Neural cell (in vitro differentiated cells): ENCODE measurements at regions not wholly inside any gene's neighbourhood (a gene's known extent, or its start where the extent isn't known, plus 50 kb on each side); places are given as distances from the start of the nearest gene placed in this dataset.

Experiments used
- H2AFZ ChIP-seq: fragments of 200-600, 300-800 bp; sonication (generic), shearing (Covaris generic); 2 replicates; pipeline ENCODE4 v1.6.0; 2014; ENCODE audit warnings: low read depth, mild to moderate bottlenecking, antibody characterized with exemption, low read length, moderate library complexity
- H3F3A ChIP-seq: fragments of 200-600 bp; shearing (Covaris generic); 2 replicates; pipeline ENCODE4 v1.6.1; 2016; ENCODE audit warnings: mild to moderate bottlenecking, moderate library complexity, mixed read lengths, antibody characterized with exemption, low read length; ENCODE audit not compliant: insufficient read depth, poor library complexity, severe bottlenecking
- H3K27ac ChIP-seq: fragments of 200-600, 300-800 bp; sonication (generic), shearing (Covaris generic); 2 replicates; pipeline ENCODE4 v1.5.1; 2014; ENCODE audit warnings: mild to moderate bottlenecking, low read length, moderate library complexity
- H3K27me3 ChIP-seq: fragments of 300-800, 200-600 bp; sonication (generic), shearing (Covaris generic); 2 replicates; pipeline ENCODE4 v1.6.0; 2014; ENCODE audit warnings: mild to moderate bottlenecking, low read depth, low read length, moderate library complexity; ENCODE audit not compliant: insufficient read depth
- H3K36me3 ChIP-seq: fragments of 300-800, 200-600 bp; sonication (generic), shearing (Covaris generic); 2 replicates; pipeline ENCODE4 v1.5.1; 2014; ENCODE audit warnings: mild to moderate bottlenecking, antibody characterized with exemption, low read length, moderate library complexity; ENCODE audit not compliant: insufficient read depth
- H3K4me2 ChIP-seq: fragments of 300-800, 200-600 bp; sonication (generic), shearing (Covaris generic); 2 replicates; pipeline ENCODE4 v1.6.0; 2014; ENCODE audit warnings: mild to moderate bottlenecking, low read length
- H3K4me3 ChIP-seq: fragments of 300-800, 200-600 bp; sonication (generic), shearing (Covaris generic); 2 replicates; pipeline ENCODE4 v1.5.1; 2014; ENCODE audit warnings: mild to moderate bottlenecking, low read length, moderate library complexity
- H3K79me2 ChIP-seq: fragments of 200-600 bp; shearing (Covaris generic); replicated peaks from 2 replicates; pipeline ENCODE4 v1.6.0; 2014; ENCODE audit warnings: mild to moderate bottlenecking, low read length, moderate library complexity; ENCODE audit not compliant: insufficient read depth
- H3K9ac ChIP-seq: fragments of 300-800, 200-600 bp; sonication (generic), shearing (Covaris generic); 2 replicates; pipeline ENCODE4 v1.6.1; 2016; ENCODE audit warnings: mild to moderate bottlenecking, low read length, mixed read lengths
- H3K9me2 ChIP-seq: fragments of 200-600 bp; shearing (Covaris generic); 2 replicates; pipeline ENCODE4 v1.6.1; 2016; ENCODE audit warnings: mild to moderate bottlenecking, low read length, mixed read lengths; ENCODE audit not compliant: insufficient read depth
- H3K9me3 ChIP-seq: fragments of 200-600, 300-800 bp; sonication (generic), shearing (Covaris generic); 2 replicates; pipeline ENCODE4 v1.6.1; 2016; ENCODE audit warnings: mild to moderate bottlenecking, mixed run types, low read length, moderate library complexity, mixed read lengths
- H4K20me1 ChIP-seq: fragments of 200-600 bp; shearing (Covaris generic); 2 replicates; pipeline ENCODE4 v1.6.1; 2016; ENCODE audit warnings: mild to moderate bottlenecking, mixed run types; ENCODE audit not compliant: insufficient read depth
- EP300 ChIP-seq: fragments of 450-650 bp; conservative IDR thresholded peaks from 2 replicates; pipeline ENCODE4 v1.6.1; 2014; ENCODE audit warnings: antibody characterized with exemption, mild to moderate bottlenecking, moderate library complexity; ENCODE audit not compliant: poor library complexity, severe bottlenecking
- EZH2 ChIP-seq: fragments of 200-600, 300-800 bp; shearing (Covaris generic), sonication (generic); IDR thresholded peaks from 2 replicates; pipeline ENCODE4 v1.6.1; 2014; ENCODE audit warnings: antibody characterized with exemption, low read length, borderline replicate concordance, mild to moderate bottlenecking; ENCODE audit not compliant: insufficient read depth, poor library complexity, severe bottlenecking
- MXI1 ChIP-seq: fragments of 450-650 bp; conservative IDR thresholded peaks from 2 replicates; pipeline ENCODE4 v1.6.1; 2014; ENCODE audit warnings: antibody characterized with exemption, mild to moderate bottlenecking; ENCODE audit not compliant: poor library complexity, severe bottlenecking
- POLR2AphosphoS5 ChIP-seq: IDR thresholded peaks from 2 replicates; pipeline ENCODE4 v1.6.1; 2012
- RAD21 ChIP-seq: fragments of 450-650 bp; conservative IDR thresholded peaks from 2 replicates; pipeline ENCODE4 v1.6.1; 2014; ENCODE audit warnings: antibody characterized with exemption, mild to moderate bottlenecking, moderate library complexity
- SMC3 ChIP-seq: fragments of 450-650 bp; conservative IDR thresholded peaks from 2 replicates; pipeline ENCODE4 v1.6.1; 2014; ENCODE audit warnings: antibody characterized with exemption, mild to moderate bottlenecking, moderate library complexity; ENCODE audit not compliant: poor library complexity
- TAF1 ChIP-seq: IDR thresholded peaks from 2 replicates; pipeline ENCODE4 v1.6.1; 2012; ENCODE audit warnings: low read depth
- TF ChIP-seq, protein P1 (sequence below): IDR thresholded peaks from 2 replicates; pipeline ENCODE4 v1.6.1; 2012; ENCODE audit warnings: borderline replicate concordance
- TF ChIP-seq, protein P2 (sequence below): fragments of 450-650 bp; IDR thresholded peaks from 2 replicates; pipeline ENCODE4 v1.5.1; 2014; ENCODE audit warnings: antibody characterized with exemption, mild to moderate bottlenecking, moderate library complexity; ENCODE audit not compliant: poor library complexity, severe bottlenecking

DNA sequence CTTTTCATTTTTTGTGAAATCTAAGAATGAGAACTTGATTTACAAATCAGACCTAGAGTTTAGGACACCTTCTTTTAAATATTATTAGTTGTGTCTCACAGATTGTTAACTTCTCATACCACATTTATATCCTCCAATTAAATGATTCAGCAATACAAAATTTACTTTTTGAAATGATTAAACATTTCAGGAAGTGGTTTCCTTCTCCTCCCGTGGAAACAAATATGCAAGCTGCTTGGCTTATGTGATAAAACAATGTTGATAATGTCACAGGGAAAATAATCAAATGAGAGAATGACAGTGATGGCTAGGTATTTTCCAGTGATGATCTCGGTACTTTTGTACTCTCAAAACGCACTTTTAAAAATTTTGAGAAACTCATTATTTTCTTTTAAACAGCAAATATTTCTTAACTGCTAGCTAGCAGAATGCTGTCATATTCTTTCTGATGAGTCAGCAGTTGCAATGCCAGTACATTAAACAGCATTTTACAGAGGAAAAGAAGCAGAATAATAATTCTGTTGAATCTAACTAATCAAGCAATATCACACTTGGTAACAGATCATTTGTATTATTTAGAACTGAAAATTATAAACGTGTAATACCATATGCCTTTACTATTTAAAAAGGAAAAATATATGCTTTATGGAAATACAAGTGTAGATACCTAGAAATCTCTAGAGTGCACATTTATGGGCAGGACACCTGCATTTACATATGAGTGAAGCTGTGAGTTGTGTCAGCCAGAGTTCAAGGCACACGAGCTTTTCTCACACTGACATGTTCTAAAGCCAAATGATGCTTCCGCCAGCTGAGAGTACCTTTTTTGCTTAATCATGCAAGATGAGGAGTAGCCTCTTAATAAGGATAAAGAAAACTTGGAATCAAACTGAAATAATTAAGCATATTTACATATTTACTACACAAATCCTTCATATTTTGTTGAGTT, 53.6 kb upstream of the CDH18 start:
- H4K20me1 ChIP-seq: no peaks in the 10 kb centered on the region
- no peaks in the 10 kb centered on the region for H3K9me2 ChIP-seq
- H3K27me3 ChIP-seq: no peaks in the 10 kb centered on the region
- H3K4me3 ChIP-seq: peak overlapping the region; percentile 5
- no peaks in the 10 kb centered on the region for H3K79me2 ChIP-seq
- H3K27ac ChIP-seq: no peak overlapping the region
- no peak overlapping the region for H2AFZ ChIP-seq
- H3K9me3 ChIP-seq: no peaks in the 10 kb centered on the region
- no peak overlapping the region for H3K4me2 ChIP-seq
- TF ChIP-seq, protein P1, sequence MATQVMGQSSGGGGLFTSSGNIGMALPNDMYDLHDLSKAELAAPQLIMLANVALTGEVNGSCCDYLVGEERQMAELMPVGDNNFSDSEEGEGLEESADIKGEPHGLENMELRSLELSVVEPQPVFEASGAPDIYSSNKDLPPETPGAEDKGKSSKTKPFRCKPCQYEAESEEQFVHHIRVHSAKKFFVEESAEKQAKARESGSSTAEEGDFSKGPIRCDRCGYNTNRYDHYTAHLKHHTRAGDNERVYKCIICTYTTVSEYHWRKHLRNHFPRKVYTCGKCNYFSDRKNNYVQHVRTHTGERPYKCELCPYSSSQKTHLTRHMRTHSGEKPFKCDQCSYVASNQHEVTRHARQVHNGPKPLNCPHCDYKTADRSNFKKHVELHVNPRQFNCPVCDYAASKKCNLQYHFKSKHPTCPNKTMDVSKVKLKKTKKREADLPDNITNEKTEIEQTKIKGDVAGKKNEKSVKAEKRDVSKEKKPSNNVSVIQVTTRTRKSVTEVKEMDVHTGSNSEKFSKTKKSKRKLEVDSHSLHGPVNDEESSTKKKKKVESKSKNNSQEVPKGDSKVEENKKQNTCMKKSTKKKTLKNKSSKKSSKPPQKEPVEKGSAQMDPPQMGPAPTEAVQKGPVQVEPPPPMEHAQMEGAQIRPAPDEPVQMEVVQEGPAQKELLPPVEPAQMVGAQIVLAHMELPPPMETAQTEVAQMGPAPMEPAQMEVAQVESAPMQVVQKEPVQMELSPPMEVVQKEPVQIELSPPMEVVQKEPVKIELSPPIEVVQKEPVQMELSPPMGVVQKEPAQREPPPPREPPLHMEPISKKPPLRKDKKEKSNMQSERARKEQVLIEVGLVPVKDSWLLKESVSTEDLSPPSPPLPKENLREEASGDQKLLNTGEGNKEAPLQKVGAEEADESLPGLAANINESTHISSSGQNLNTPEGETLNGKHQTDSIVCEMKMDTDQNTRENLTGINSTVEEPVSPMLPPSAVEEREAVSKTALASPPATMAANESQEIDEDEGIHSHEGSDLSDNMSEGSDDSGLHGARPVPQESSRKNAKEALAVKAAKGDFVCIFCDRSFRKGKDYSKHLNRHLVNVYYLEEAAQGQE: no peak
- no peak for TF ChIP-seq SMC3
- peak; percentile 20 for TF ChIP-seq EP300
- no peak for TF ChIP-seq MXI1
- TF ChIP-seq RAD21: no peak
- TF ChIP-seq, protein P2, sequence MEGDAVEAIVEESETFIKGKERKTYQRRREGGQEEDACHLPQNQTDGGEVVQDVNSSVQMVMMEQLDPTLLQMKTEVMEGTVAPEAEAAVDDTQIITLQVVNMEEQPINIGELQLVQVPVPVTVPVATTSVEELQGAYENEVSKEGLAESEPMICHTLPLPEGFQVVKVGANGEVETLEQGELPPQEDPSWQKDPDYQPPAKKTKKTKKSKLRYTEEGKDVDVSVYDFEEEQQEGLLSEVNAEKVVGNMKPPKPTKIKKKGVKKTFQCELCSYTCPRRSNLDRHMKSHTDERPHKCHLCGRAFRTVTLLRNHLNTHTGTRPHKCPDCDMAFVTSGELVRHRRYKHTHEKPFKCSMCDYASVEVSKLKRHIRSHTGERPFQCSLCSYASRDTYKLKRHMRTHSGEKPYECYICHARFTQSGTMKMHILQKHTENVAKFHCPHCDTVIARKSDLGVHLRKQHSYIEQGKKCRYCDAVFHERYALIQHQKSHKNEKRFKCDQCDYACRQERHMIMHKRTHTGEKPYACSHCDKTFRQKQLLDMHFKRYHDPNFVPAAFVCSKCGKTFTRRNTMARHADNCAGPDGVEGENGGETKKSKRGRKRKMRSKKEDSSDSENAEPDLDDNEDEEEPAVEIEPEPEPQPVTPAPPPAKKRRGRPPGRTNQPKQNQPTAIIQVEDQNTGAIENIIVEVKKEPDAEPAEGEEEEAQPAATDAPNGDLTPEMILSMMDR: no peak
- H3K36me3 ChIP-seq: no peaks in the 10 kb centered on the region
- no peaks in the 10 kb centered on the region for H3F3A ChIP-seq
- no peak overlapping the region for H3K9ac ChIP-seq

DNA sequence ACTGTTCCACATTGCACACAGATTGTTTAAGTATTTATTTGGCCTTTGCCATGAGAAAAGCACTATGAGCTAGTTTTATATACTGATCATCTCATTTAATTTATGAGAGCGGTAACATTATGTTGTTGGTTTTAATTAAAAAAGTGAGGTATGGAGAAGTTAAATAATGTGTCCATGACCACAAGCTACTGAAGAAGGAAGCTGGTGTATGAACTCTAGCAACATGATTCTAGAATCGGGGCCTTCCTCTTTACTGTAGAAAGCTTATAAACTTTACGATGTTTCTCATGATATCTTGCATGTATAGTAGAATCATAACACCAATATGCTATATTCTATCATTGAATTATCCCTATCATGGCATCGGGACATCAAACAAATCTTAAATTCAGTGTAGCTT, 52.9 kb upstream of the CDH18 start:
- no peak overlapping the region for H3K4me3 ChIP-seq
- H3F3A ChIP-seq: no peaks in the 10 kb centered on the region
- H3K27me3 ChIP-seq: no peaks in the 10 kb centered on the region
- H3K9me3 ChIP-seq: no peaks in the 10 kb centered on the region
- H3K79me2 ChIP-seq: no peaks in the 10 kb centered on the region
- TF ChIP-seq, protein P1: no peak
- TF ChIP-seq MXI1 (no peak), SMC3 (no peak), EP300 (no peak), TAF1 (no peak), RAD21 (no peak), EZH2 (no peak), POLR2AphosphoS5 (no peak)
- TF ChIP-seq, protein P2: no peak
- H3K4me2 ChIP-seq: no peak overlapping the region
- no peaks in the 10 kb centered on the region for H3K9me2 ChIP-seq
- H3K9ac ChIP-seq: no peak overlapping the region
- H2AFZ ChIP-seq: no peak overlapping the region
- no peaks in the 10 kb centered on the region for H4K20me1 ChIP-seq
- no peak overlapping the region for H3K27ac ChIP-seq
- no peaks in the 10 kb centered on the region for H3K36me3 ChIP-seq
